ENCODE measurements at regions not wholly inside any gene's neighbourhood (a gene's known extent, or its start where the extent isn't known, plus 50 kb on each side); places are given as distances from the start of the nearest gene placed in this dataset.
A peak's percentile ranks its signal among the peaks of the same experiment; 100 is the strongest.

DNA sequence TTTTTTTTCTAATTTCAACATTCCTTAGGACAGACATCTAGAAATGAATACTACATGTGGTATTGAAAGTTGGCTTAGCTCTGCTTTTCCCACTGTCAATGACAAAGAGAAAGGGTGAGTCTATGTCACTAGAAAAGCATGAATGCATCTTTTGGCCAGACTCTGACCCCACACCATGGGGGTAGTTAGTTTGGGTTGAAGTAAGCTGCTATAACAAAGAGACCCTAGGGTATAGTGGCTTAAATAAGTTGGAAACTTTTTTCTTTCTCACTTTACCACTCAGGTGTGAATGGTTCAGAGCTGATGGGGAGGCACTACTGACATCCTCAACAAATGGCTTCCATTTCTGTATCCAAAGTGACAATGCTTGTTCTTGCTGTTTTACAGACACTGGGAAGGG lies 161.5 kb downstream of the DLEU7 start:
- H3K27me3 ChIP-seq (ENCODE audit: insufficient read depth, low read length): no peaks in the 10 kb centered on the region
- H3K4me1 ChIP-seq (ENCODE audit: insufficient read depth, low read length): peaks cover 40% of the 10 kb centered on the region
- Mint-ChIP-seq H3K4me1 (ENCODE audit: low read depth, unreplicated experiment) (peaks cover 63% of the 10 kb centered on the region), H3K27ac (ENCODE audit: unreplicated experiment) (peak overlapping the region; percentile 48), H3K36me3 (ENCODE audit: low read depth, unreplicated experiment) (no peaks in the 10 kb centered on the region), H3K4me3 (ENCODE audit: unreplicated experiment) (no peak overlapping the region), H3K27me3 (ENCODE audit: low read depth, unreplicated experiment) (no peaks in the 10 kb centered on the region), H3K9me3 (ENCODE audit: unreplicated experiment) (peaks cover 5% of the 10 kb centered on the region)
- no peak overlapping the region for H3K9ac ChIP-seq (ENCODE audit: low read length)
- no peak overlapping the region for H2AFZ ChIP-seq (ENCODE audit: low read depth, low read length)
- no peaks in the 10 kb centered on the region for H4K20me1 ChIP-seq (ENCODE audit: insufficient read depth, low read length)
- no peak overlapping the region for H3K4me3 ChIP-seq (ENCODE audit: insufficient read depth, low read depth, low read length)
- H3K9me3 ChIP-seq (ENCODE audit: insufficient read depth, low read depth, low read length): no peaks in the 10 kb centered on the region
- no peak overlapping the region for H3K27ac ChIP-seq (ENCODE audit: low read depth, low read length)
- H3K79me2 ChIP-seq (ENCODE audit: insufficient read depth, low read length): no peaks in the 10 kb centered on the region
- H3K36me3 ChIP-seq (ENCODE audit: insufficient read depth, low read length): no peaks in the 10 kb centered on the region
- no peak overlapping the region for H3K4me2 ChIP-seq (ENCODE audit: low read length)
- no peak for FAIRE-seq
- no peak for DNase-seq (ENCODE audit: low read depth)
- TF ChIP-seq EZH2 (IDR thresholded peaks at IDR 0.05; ENCODE audit: insufficient read depth, low read length): no peak
- TF ChIP-seq, protein P1, sequence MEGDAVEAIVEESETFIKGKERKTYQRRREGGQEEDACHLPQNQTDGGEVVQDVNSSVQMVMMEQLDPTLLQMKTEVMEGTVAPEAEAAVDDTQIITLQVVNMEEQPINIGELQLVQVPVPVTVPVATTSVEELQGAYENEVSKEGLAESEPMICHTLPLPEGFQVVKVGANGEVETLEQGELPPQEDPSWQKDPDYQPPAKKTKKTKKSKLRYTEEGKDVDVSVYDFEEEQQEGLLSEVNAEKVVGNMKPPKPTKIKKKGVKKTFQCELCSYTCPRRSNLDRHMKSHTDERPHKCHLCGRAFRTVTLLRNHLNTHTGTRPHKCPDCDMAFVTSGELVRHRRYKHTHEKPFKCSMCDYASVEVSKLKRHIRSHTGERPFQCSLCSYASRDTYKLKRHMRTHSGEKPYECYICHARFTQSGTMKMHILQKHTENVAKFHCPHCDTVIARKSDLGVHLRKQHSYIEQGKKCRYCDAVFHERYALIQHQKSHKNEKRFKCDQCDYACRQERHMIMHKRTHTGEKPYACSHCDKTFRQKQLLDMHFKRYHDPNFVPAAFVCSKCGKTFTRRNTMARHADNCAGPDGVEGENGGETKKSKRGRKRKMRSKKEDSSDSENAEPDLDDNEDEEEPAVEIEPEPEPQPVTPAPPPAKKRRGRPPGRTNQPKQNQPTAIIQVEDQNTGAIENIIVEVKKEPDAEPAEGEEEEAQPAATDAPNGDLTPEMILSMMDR (IDR thresholded peaks at IDR 0.05; ENCODE audit: insufficient read depth, low read depth, low read length): no peak

DNA sequence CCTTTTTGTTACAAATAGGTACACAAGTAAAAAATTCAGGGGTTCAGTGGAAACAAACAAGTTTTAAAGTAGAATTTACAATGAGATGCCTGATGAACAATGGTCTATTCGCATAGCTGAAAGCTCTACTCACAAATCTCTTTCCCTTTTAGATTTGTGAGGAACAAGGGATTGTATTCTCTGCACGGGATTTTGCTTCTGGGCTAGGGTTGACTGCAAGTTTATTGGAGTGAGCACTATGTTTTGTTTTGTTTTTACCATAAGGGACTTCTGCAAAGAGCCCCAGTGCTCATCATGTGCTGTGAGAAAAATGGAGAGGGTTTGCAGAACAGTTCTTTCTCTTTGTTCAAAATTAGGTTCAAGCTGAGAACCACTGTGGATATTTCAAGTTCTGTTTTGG lies 160.5 kb downstream of the DLEU7 start:
- H3K36me3 ChIP-seq (ENCODE audit: insufficient read depth, low read length): no peaks in the 10 kb centered on the region
- Mint-ChIP-seq H3K9me3 (ENCODE audit: unreplicated experiment) (peaks cover 5% of the 10 kb centered on the region), H3K4me1 (ENCODE audit: low read depth, unreplicated experiment) (peaks cover 55% of the 10 kb centered on the region), H3K4me3 (ENCODE audit: unreplicated experiment) (no peak overlapping the region), H3K36me3 (ENCODE audit: low read depth, unreplicated experiment) (no peaks in the 10 kb centered on the region), H3K27ac (ENCODE audit: unreplicated experiment) (no peak overlapping the region), H3K27me3 (ENCODE audit: low read depth, unreplicated experiment) (no peaks in the 10 kb centered on the region)
- DNase-seq (ENCODE audit: low read depth) (no peak), FAIRE-seq (no peak)
- no peaks in the 10 kb centered on the region for H3K79me2 ChIP-seq (ENCODE audit: insufficient read depth, low read length)
- H3K4me3 ChIP-seq (ENCODE audit: insufficient read depth, low read depth, low read length): no peak overlapping the region
- no peak overlapping the region for H2AFZ ChIP-seq (ENCODE audit: low read depth, low read length)
- no peak overlapping the region for H3K9ac ChIP-seq (ENCODE audit: low read length)
- no peak for TF ChIP-seq EZH2 (IDR thresholded peaks at IDR 0.05; ENCODE audit: insufficient read depth, low read length)
- TF ChIP-seq, protein P1 (IDR thresholded peaks at IDR 0.05; ENCODE audit: insufficient read depth, low read depth, low read length): no peak
- H4K20me1 ChIP-seq (ENCODE audit: insufficient read depth, low read length): no peaks in the 10 kb centered on the region
- no peak overlapping the region for H3K4me2 ChIP-seq (ENCODE audit: low read length)
- peaks cover 31% of the 10 kb centered on the region for H3K4me1 ChIP-seq (ENCODE audit: insufficient read depth, low read length)
- H3K27me3 ChIP-seq (ENCODE audit: insufficient read depth, low read length): no peaks in the 10 kb centered on the region
- no peak overlapping the region for H3K27ac ChIP-seq (ENCODE audit: low read depth, low read length)
- no peaks in the 10 kb centered on the region for H3K9me3 ChIP-seq (ENCODE audit: insufficient read depth, low read depth, low read length)

DNA sequence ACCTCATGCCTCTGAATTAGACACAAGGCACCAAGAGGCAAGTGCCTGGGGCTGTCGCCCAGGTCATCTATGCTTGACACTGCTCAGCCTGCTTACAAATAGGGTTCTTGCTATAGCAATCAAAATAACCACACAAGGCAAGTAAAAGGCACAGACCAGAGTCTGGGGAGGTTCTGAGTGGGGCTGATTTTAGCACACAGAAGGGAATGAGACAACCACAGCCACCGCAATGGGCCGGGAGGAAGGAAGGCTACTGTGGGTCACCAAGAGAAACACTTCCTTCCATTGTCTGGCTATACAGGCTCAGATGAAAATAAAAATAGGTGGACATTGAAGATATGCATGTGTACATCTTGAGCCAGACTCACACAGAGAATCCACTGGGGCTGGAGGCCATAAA lies 159.1 kb downstream of the DLEU7 start:
- Histone ChIP-seq H3K9me3 (ENCODE audit: insufficient read depth, low read depth, low read length) (no peaks in the 10 kb centered on the region), H3K4me2 (ENCODE audit: low read length) (no peak overlapping the region), H2AFZ (ENCODE audit: low read depth, low read length) (no peak overlapping the region), H3K27ac (ENCODE audit: low read depth, low read length) (no peak overlapping the region), H3K9ac (ENCODE audit: low read length) (no peak overlapping the region), H3K36me3 (ENCODE audit: insufficient read depth, low read length) (no peaks in the 10 kb centered on the region), H4K20me1 (ENCODE audit: insufficient read depth, low read length) (no peaks in the 10 kb centered on the region), H3K4me1 (ENCODE audit: insufficient read depth, low read length) (peaks cover 18% of the 10 kb centered on the region), H3K79me2 (ENCODE audit: insufficient read depth, low read length) (no peaks in the 10 kb centered on the region), H3K4me3 (ENCODE audit: insufficient read depth, low read depth, low read length) (no peak overlapping the region), H3K27me3 (ENCODE audit: insufficient read depth, low read length) (no peaks in the 10 kb centered on the region)
- no peak overlapping the region for H3K4me3 Mint-ChIP-seq (ENCODE audit: unreplicated experiment)
- TF ChIP-seq EZH2 (IDR thresholded peaks at IDR 0.05; ENCODE audit: insufficient read depth, low read length): no peak
- TF ChIP-seq, protein P1 (IDR thresholded peaks at IDR 0.05; ENCODE audit: insufficient read depth, low read depth, low read length): no peak
- H3K9me3 Mint-ChIP-seq (ENCODE audit: unreplicated experiment): peaks cover 5% of the 10 kb centered on the region
- no peak for DNase-seq (ENCODE audit: low read depth)
- no peak overlapping the region for H3K27ac Mint-ChIP-seq (ENCODE audit: unreplicated experiment)
- H3K27me3 Mint-ChIP-seq (ENCODE audit: low read depth, unreplicated experiment): no peaks in the 10 kb centered on the region
- H3K4me1 Mint-ChIP-seq (ENCODE audit: low read depth, unreplicated experiment): peaks cover 42% of the 10 kb centered on the region
- H3K36me3 Mint-ChIP-seq (ENCODE audit: low read depth, unreplicated experiment): no peaks in the 10 kb centered on the region
- no peak for FAIRE-seq

Data from astrocyte (in vitro differentiated cells and primary cell).